ENCODE measurements at regions not wholly inside any gene's neighbourhood (a gene's known extent, or its start where the extent isn't known, plus 50 kb on each side); places are given as distances from the start of the nearest gene placed in this dataset.

DNA sequence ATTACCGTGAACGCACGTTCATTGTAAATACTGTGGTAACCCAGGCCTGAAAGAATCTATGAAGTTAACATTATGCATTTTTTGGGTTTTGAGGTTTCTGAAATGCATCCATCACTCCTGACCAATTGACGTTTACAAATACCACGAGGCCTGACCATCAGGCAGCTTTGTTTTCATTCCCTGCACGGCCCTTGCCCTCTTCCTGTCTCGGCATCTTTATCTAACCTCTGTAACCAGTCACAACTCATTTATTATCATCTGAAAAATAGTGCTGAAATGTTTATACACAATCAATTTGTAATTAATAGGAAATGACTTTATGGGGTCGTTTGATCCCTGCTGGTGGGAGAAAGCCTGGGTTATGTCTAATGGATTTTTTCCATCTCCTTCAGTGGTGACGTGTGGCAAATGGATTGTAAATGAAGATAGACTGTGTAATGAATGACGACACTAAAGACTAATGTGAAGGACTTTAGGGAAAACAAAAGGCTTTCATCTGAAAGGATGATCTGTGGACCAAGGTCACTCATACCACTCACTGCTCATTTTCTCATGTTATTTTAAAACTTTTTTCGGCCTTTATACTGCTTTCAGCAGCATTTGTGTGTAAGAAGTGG, 102.7 kb upstream of the SORBS2 start:
- TF ChIP-seq, protein P1, sequence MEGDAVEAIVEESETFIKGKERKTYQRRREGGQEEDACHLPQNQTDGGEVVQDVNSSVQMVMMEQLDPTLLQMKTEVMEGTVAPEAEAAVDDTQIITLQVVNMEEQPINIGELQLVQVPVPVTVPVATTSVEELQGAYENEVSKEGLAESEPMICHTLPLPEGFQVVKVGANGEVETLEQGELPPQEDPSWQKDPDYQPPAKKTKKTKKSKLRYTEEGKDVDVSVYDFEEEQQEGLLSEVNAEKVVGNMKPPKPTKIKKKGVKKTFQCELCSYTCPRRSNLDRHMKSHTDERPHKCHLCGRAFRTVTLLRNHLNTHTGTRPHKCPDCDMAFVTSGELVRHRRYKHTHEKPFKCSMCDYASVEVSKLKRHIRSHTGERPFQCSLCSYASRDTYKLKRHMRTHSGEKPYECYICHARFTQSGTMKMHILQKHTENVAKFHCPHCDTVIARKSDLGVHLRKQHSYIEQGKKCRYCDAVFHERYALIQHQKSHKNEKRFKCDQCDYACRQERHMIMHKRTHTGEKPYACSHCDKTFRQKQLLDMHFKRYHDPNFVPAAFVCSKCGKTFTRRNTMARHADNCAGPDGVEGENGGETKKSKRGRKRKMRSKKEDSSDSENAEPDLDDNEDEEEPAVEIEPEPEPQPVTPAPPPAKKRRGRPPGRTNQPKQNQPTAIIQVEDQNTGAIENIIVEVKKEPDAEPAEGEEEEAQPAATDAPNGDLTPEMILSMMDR (conservative IDR thresholded peaks at IDR 0.05 in 1 of 2, IDR thresholded peaks at IDR 0.05 in 1 of 2; ENCODE audit: extremely low read depth in 1 of 2, insufficient read depth in 1 of 2, low read depth in 1 of 2, low read length in 2 of 2), result no peak
- TF ChIP-seq EZH2 (IDR thresholded peaks at IDR 0.05; ENCODE audit: borderline replicate concordance, low read length), result no peak

All from mammary epithelial cell (primary cell).